ENCODE measurements at regions not wholly inside any gene's neighbourhood (a gene's known extent, or its start where the extent isn't known, plus 50 kb on each side); places are given as distances from the start of the nearest gene placed in this dataset.

DNA sequence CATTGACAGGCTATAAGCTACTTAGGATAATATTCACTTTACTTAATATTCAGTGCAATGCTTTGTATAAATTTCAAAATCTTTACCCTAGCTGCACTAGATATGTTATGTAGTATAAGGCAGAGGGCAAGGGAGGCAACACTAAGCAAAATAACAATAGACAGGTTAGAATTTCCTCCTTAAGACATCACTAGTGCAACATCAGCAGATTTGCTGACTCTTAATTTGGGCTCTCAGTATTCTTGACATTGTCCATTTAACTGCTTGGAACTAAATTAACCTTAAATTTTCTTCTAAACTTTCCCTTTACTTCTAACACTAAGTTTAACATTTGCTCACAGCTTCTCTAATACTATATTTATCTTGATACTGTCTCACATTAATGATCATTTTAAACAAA is 273.9 kb downstream of the DIO2 start:
- no peak for TF ChIP-seq ZC3H10 (CRISPR knock-in tag; IDR thresholded peaks at IDR 0.05)
- no peak for TF ChIP-seq RARB (CRISPR knock-in tag; IDR thresholded peaks at IDR 0.05)
- TF ChIP-seq ISL1 (CRISPR knock-in tag; IDR thresholded peaks at IDR 0.05): no peak
- TF ChIP-seq, protein P1, sequence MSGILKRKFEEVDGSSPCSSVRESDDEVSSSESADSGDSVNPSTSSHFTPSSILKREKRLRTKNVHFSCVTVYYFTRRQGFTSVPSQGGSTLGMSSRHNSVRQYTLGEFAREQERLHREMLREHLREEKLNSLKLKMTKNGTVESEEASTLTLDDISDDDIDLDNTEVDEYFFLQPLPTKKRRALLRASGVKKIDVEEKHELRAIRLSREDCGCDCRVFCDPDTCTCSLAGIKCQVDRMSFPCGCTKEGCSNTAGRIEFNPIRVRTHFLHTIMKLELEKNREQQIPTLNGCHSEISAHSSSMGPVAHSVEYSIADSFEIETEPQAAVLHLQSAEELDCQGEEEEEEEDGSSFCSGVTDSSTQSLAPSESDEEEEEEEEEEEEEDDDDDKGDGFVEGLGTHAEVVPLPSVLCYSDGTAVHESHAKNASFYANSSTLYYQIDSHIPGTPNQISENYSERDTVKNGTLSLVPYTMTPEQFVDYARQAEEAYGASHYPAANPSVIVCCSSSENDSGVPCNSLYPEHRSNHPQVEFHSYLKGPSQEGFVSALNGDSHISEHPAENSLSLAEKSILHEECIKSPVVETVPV (CRISPR knock-in tag; IDR thresholded peaks at IDR 0.05): no peak
- TF ChIP-seq ZNF8 (CRISPR knock-in tag; IDR thresholded peaks at IDR 0.05): no peak
- TF ChIP-seq PPARA (CRISPR knock-in tag; IDR thresholded peaks at IDR 0.05; ENCODE audit: borderline replicate concordance): no peak
- no peak for TF ChIP-seq BACH2 (CRISPR knock-in tag; IDR thresholded peaks at IDR 0.05; ENCODE audit: borderline replicate concordance)
- no peak for TF ChIP-seq ARNTL (CRISPR knock-in tag; IDR thresholded peaks at IDR 0.05; ENCODE audit: borderline replicate concordance, low read depth)
- no peak for TF ChIP-seq OSR1 (CRISPR knock-in tag; IDR thresholded peaks at IDR 0.05)
- TF ChIP-seq ZFP30 (CRISPR knock-in tag; IDR thresholded peaks at IDR 0.05): no peak
- TF ChIP-seq, protein P2, sequence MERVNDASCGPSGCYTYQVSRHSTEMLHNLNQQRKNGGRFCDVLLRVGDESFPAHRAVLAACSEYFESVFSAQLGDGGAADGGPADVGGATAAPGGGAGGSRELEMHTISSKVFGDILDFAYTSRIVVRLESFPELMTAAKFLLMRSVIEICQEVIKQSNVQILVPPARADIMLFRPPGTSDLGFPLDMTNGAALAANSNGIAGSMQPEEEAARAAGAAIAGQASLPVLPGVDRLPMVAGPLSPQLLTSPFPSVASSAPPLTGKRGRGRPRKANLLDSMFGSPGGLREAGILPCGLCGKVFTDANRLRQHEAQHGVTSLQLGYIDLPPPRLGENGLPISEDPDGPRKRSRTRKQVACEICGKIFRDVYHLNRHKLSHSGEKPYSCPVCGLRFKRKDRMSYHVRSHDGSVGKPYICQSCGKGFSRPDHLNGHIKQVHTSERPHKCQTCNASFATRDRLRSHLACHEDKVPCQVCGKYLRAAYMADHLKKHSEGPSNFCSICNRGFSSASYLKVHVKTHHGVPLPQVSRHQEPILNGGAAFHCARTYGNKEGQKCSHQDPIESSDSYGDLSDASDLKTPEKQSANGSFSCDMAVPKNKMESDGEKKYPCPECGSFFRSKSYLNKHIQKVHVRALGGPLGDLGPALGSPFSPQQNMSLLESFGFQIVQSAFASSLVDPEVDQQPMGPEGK (CRISPR knock-in tag; IDR thresholded peaks at IDR 0.05; ENCODE audit: borderline replicate concordance): no peak
- no peak for TF ChIP-seq TOX (CRISPR knock-in tag; IDR thresholded peaks at IDR 0.05; ENCODE audit: borderline replicate concordance)
- no peak for TF ChIP-seq ZNF70 (CRISPR knock-in tag; IDR thresholded peaks at IDR 0.05)
